ENCODE measurements at regions not wholly inside any gene's neighbourhood (a gene's known extent, or its start where the extent isn't known, plus 50 kb on each side); places are given as distances from the start of the nearest gene placed in this dataset.

- no peak for DNase-seq (ENCODE audit: extremely low read depth, low read depth)
Observed at GRCh38 chr5:171633776-171634470, 151.7 kb upstream of the SMIM23 start.

GRCh38 chr5:171634511-171634910 lies 151.1 kb upstream of the SMIM23 start:
- TF ChIP-seq CTCF (IDR thresholded peaks at IDR 0.05; ENCODE audit: low read depth, low read length) = no peak
- no peak for DNase-seq (ENCODE audit: extremely low read depth, low read depth)

More at GRCh38 chr5:171633776-171634470, 151.7 kb upstream of the SMIM23 start:
- TF ChIP-seq CTCF (IDR thresholded peaks at IDR 0.05; ENCODE audit: low read depth, low read length) = no peak

- TF ChIP-seq CTCF (IDR thresholded peaks at IDR 0.05; ENCODE audit: low read depth, low read length) = no peak
- DNase-seq (ENCODE audit: extremely low read depth, low read depth) = no peak
Observed at GRCh38 chr5:171635028-171635427, 150.6 kb upstream of the SMIM23 start.

- DNase-seq (ENCODE audit: extremely low read depth, low read depth) = no peak
- no peak for TF ChIP-seq CTCF (IDR thresholded peaks at IDR 0.05; ENCODE audit: low read depth, low read length)
Observed at GRCh38 chr5:171635561-171636245, 149.9 kb upstream of the SMIM23 start.

- TF ChIP-seq CTCF (IDR thresholded peaks at IDR 0.05; ENCODE audit: low read depth, low read length) = no peak
- DNase-seq (ENCODE audit: extremely low read depth, low read depth) = no peak
Observed at GRCh38 chr5:171637811-171638210, 147.8 kb upstream of the SMIM23 start.

- peak; percentile 39 for DNase-seq (ENCODE audit: extremely low read depth, low read depth)
- no peak for TF ChIP-seq CTCF (IDR thresholded peaks at IDR 0.05; ENCODE audit: low read depth, low read length)
Observed at GRCh38 chr5:171639205-171639621, 146.4 kb upstream of the SMIM23 start.

GRCh38 chr5:171639966-171640365 lies 145.7 kb upstream of the SMIM23 start:
- TF ChIP-seq CTCF (IDR thresholded peaks at IDR 0.05; ENCODE audit: low read depth, low read length) = no peak
- no peak for DNase-seq (ENCODE audit: extremely low read depth, low read depth)
